ENCODE measurements at regions not wholly inside any gene's neighbourhood (a gene's known extent, or its start where the extent isn't known, plus 50 kb on each side); places are given as distances from the start of the nearest gene placed in this dataset.

DNA sequence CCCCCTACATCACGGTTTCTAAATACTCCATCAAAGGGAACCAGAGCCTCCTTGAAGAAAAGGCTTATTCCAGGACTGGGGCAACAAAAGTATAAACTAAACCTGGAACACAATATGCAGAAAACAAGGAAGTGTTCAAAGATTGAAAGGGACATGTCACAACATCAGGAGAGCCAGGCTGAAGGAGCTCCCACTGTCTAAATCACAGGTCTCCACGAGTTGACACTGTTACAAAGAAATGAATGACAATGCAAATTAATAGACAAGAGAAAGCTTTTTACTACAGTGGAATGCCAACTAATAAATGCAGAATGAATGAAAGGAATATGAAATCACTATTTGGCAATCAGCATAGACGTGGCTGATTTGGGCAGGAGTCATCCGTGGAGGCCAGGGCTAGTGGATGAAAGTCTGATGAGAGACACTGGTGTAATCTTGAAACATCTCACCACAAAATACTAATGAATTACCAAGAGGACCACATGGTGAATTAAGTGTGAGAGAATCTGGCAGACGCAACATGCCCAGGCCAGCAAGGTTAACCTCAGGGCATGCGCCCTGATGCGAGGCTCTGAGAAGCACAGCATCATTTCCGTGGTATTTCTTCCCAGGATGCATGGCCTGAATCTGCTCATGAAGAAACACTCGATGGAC, 123.8 kb upstream of the TJP1 start:
- H3K27me3 Mint-ChIP-seq (ENCODE audit: low read depth) = no peaks in the 10 kb centered on the region
- H3K4me1 Mint-ChIP-seq = no peaks in the 10 kb centered on the region
- no peak overlapping the region for H3K27ac Mint-ChIP-seq (ENCODE audit: unreplicated experiment)
- DNase-seq (ENCODE audit: low read depth, low spot score) = no peak
- H3K36me3 Mint-ChIP-seq (ENCODE audit: low read depth) = no peaks in the 10 kb centered on the region
- no peaks in the 10 kb centered on the region for H3K9me3 Mint-ChIP-seq
- no peak overlapping the region for H3K4me3 Mint-ChIP-seq
- no peak for TF ChIP-seq CTCF (conservative IDR thresholded peaks at IDR 0.05)

DNA sequence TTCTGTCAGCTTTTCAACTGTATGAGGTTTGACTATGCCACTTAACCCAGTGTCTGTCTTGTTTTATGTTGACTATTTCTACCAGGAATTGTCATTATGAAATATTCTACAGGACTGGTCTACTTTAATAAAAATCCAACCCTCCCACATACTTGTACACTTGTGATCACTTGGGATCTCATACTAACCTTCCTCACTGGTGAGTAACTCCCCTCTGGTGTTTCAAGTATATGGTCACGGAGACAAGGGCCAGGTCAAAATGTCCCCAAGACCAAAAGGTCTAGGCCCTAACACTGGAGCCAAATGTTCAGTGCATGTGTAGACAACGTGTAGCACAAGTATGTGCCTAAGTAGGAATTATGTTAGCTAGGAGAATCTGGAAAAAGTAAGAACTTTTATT, 122.7 kb upstream of the TJP1 start:
- Mint-ChIP-seq H3K36me3 (ENCODE audit: low read depth) (no peaks in the 10 kb centered on the region), H3K4me1 (no peaks in the 10 kb centered on the region), H3K4me3 (no peak overlapping the region), H3K27ac (ENCODE audit: unreplicated experiment) (no peak overlapping the region), H3K27me3 (ENCODE audit: low read depth) (no peaks in the 10 kb centered on the region), H3K9me3 (no peaks in the 10 kb centered on the region)
- TF ChIP-seq CTCF (conservative IDR thresholded peaks at IDR 0.05) = no peak
- no peak for DNase-seq (ENCODE audit: low read depth, low spot score)

DNA sequence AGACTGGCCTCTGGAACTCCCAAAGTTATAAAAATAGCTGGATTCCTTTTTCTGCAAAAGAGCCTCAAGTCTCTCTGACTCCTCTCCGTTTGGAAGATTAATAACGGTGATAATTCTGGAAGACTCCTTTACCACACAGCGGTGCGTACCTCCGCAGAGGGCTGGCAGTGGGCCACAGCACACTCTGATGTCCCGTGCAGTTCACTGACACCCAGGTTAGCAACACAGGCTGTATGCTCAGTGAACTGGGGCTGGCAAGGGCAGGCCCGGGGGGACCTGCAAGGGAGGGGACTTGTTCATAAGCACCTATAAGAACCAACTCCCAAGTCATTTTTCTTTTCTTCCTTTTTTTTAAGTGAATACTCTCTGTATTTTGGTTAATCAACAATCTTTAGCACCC, 120.3 kb upstream of the TJP1 start:
- no peak for TF ChIP-seq CTCF (conservative IDR thresholded peaks at IDR 0.05)
- DNase-seq (ENCODE audit: low read depth, low spot score) = no peak
- Mint-ChIP-seq H3K4me3 (no peak overlapping the region), H3K4me1 (no peaks in the 10 kb centered on the region), H3K27ac (ENCODE audit: unreplicated experiment) (no peak overlapping the region), H3K36me3 (ENCODE audit: low read depth) (no peaks in the 10 kb centered on the region), H3K9me3 (no peaks in the 10 kb centered on the region), H3K27me3 (ENCODE audit: low read depth) (no peaks in the 10 kb centered on the region)

DNA sequence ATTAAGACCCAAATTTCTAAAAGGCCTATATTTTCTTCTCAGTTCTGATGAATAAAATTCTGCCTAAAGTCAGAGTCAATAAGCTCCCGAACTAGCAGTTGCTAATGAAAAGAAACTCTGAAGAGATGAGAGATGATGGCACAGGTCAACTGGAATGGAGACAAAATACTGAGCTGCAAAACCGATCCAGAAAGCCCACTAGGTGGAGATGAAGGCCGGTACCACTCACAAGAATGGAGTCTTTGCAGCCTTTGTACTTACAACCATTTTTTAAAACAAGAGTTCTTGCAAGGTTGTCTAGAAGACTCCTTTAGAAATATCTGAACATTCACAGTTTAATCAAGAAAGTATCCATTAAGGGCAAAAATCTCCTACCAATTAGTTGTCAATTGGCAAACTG, 119.9 kb upstream of the TJP1 start:
- TF ChIP-seq CTCF (conservative IDR thresholded peaks at IDR 0.05) = peak; percentile 41
- H3K4me3 Mint-ChIP-seq = no peak overlapping the region
- H3K27ac Mint-ChIP-seq (ENCODE audit: unreplicated experiment) = no peak overlapping the region
- no peaks in the 10 kb centered on the region for H3K4me1 Mint-ChIP-seq
- H3K9me3 Mint-ChIP-seq = no peaks in the 10 kb centered on the region
- no peak for DNase-seq (ENCODE audit: low read depth, low spot score)
- no peaks in the 10 kb centered on the region for H3K36me3 Mint-ChIP-seq (ENCODE audit: low read depth)
- H3K27me3 Mint-ChIP-seq (ENCODE audit: low read depth) = no peaks in the 10 kb centered on the region

GRCh38 chr15:29939404-29939803, 117.1 kb upstream of the TJP1 start:
- H3K27ac Mint-ChIP-seq (ENCODE audit: unreplicated experiment) = peak overlapping the region; percentile 76
- H3K4me3 Mint-ChIP-seq = no peak overlapping the region
- H3K9me3 Mint-ChIP-seq = no peaks in the 10 kb centered on the region
- no peaks in the 10 kb centered on the region for H3K36me3 Mint-ChIP-seq (ENCODE audit: low read depth)
- peaks cover 3% of the 10 kb centered on the region for H3K27me3 Mint-ChIP-seq (ENCODE audit: low read depth)
- DNase-seq (ENCODE audit: low read depth, low spot score) = no peak
- H3K4me1 Mint-ChIP-seq = no peaks in the 10 kb centered on the region
- TF ChIP-seq CTCF (conservative IDR thresholded peaks at IDR 0.05) = no peak

All from neural crest cell (in vitro differentiated cells).